HEK293 (cell line): ENCODE measurements at regions not wholly inside any gene's neighbourhood (a gene's known extent, or its start where the extent isn't known, plus 50 kb on each side); places are given as distances from the start of the nearest gene placed in this dataset.

ENCODE experiments used
- CTCF ChIA-PET: fragments of 350-600 bp; formaldehyde crosslinking; extraction: SDS; loops from one replicate; lab custom pipeline; 2021; ENCODE audit warnings: antibody characterized with exemption; lab: Yijun Ruan, JAX
- POLR2A ChIA-PET: fragments of 300-600 bp; formaldehyde crosslinking; extraction: SDS; loops from one replicate; lab custom pipeline; 2020; ENCODE audit warnings: antibody characterized with exemption, inconsistent platforms; lab: Yijun Ruan, JAX
- H3K27ac ChIP-seq: fragments of 200-500 bp; sonication (Bioruptor generic); 2 replicates; pipeline ENCODE4 v1.5.1; 2014; ENCODE audit warnings: low read depth, low read length, control low read depth, inconsistent platforms; ENCODE audit errors: extremely low read depth
- H3K36me3 ChIP-seq, 2 experiments: fragments of 200-500 bp in 1 of 2; sonication (Bioruptor generic) in 1 of 2; 1 replicate in 1 of 2; 2 replicates in 1 of 2; pipeline ENCODE4 v1.5.1; 2014 to 2017; ENCODE audit warnings: inconsistent platforms in 2 of 2, low read length in 2 of 2; ENCODE audit not compliant: control insufficient read depth in 2 of 2, insufficient read depth in 1 of 2
- H3K4me1 ChIP-seq: fragments of 200-500 bp; sonication (Bioruptor generic); 2 replicates; pipeline ENCODE4 v1.5.1; 2014; ENCODE audit warnings: mild to moderate bottlenecking, low read length, inconsistent platforms; ENCODE audit not compliant: control insufficient read depth, insufficient read depth
- H3K4me3 ChIP-seq: 2 replicates; pipeline ENCODE4 v1.5.1; 2011; ENCODE audit warnings: low read depth, mild to moderate bottlenecking, control low read depth, low read length, moderate library complexity
- H3K9me3 ChIP-seq: fragments of 200-500 bp; sonication (Bioruptor generic); 2 replicates; pipeline ENCODE4 v1.5.1; 2014; ENCODE audit warnings: low read depth, low read length, inconsistent platforms; ENCODE audit not compliant: control insufficient read depth, insufficient read depth
- AEBP2 ChIP-seq: fragments of 450-650 bp; formaldehyde crosslinking; IDR thresholded peaks from 2 replicates; pipeline ENCODE4 v1.5.1; 2016; ENCODE audit warnings: missing biosample characterization, missing genetic modification characterization, borderline replicate concordance
- FEZF1 ChIP-seq: fragments of 450-650 bp; formaldehyde crosslinking; IDR thresholded peaks from 2 replicates; pipeline ENCODE4 v1.5.1; 2016; ENCODE audit warnings: missing biosample characterization, missing genetic modification characterization
- REPIN1 ChIP-seq: fragments of 450-650 bp; formaldehyde crosslinking; IDR thresholded peaks from 2 replicates; pipeline ENCODE4 v1.5.1; 2017; ENCODE audit warnings: missing biosample characterization, missing genetic modification characterization, low read depth
- SETDB1 ChIP-seq: IDR thresholded peaks from one replicate; pipeline ENCODE4 v1.6.1; 2017; ENCODE audit warnings: mild to moderate bottlenecking, low read length, moderate library complexity, mixed read lengths; ENCODE audit not compliant: insufficient read length
- SP2 ChIP-seq: fragments of 450-650 bp; formaldehyde crosslinking; IDR thresholded peaks from 2 replicates; pipeline ENCODE4 v1.5.1; 2016; ENCODE audit warnings: missing biosample characterization, missing genetic modification characterization
- TRIM28 ChIP-seq: IDR thresholded peaks from 2 replicates; pipeline ENCODE4 v1.6.1; 2011; ENCODE audit warnings: low read length, control low read depth, borderline replicate concordance
- TSHZ1 ChIP-seq: fragments of 450-650 bp; formaldehyde crosslinking; IDR thresholded peaks from 2 replicates; pipeline ENCODE4 v1.5.1; 2016; ENCODE audit warnings: missing biosample characterization, missing genetic modification characterization, borderline replicate concordance
- WT1 ChIP-seq: fragments of 450-650 bp; formaldehyde crosslinking; IDR thresholded peaks from 2 replicates; pipeline ENCODE4 v1.5.1; 2016; ENCODE audit warnings: missing biosample characterization, missing genetic modification characterization
- ZBTB17 ChIP-seq: fragments of 450-650 bp; formaldehyde crosslinking; IDR thresholded peaks from 2 replicates; pipeline ENCODE4 v1.5.1; 2016; ENCODE audit warnings: missing biosample characterization, missing genetic modification characterization
- ZBTB48 ChIP-seq: fragments of 450-650 bp; formaldehyde crosslinking; IDR thresholded peaks from 2 replicates; pipeline ENCODE4 v1.5.1; 2016; ENCODE audit warnings: missing biosample characterization, missing genetic modification characterization
- ZNF133 ChIP-seq: fragments of 450-650 bp; formaldehyde crosslinking; IDR thresholded peaks from 2 replicates; pipeline ENCODE4 v1.5.1; 2016; ENCODE audit warnings: missing biosample characterization, missing genetic modification characterization
- ZNF16 ChIP-seq: fragments of 450-650 bp; formaldehyde crosslinking; IDR thresholded peaks from 2 replicates; pipeline ENCODE4 v1.5.1; 2016; ENCODE audit warnings: low read depth, missing biosample characterization, missing genetic modification characterization
- ZNF174 ChIP-seq: fragments of 450-650 bp; formaldehyde crosslinking; IDR thresholded peaks from 2 replicates; pipeline ENCODE4 v1.5.0; 2017; ENCODE audit warnings: missing biosample characterization, mild to moderate bottlenecking, missing genetic modification characterization
- ZNF239 ChIP-seq: fragments of 450-650 bp; formaldehyde crosslinking; IDR thresholded peaks from 2 replicates; pipeline ENCODE4 v1.5.1; 2016; ENCODE audit warnings: missing biosample characterization, missing genetic modification characterization
- ZNF394 ChIP-seq: fragments of 450-650 bp; formaldehyde crosslinking; IDR thresholded peaks from 2 replicates; pipeline ENCODE4 v1.5.1; 2016; ENCODE audit warnings: missing biosample characterization, missing genetic modification characterization, mild to moderate bottlenecking, moderate library complexity, borderline replicate concordance
- ZNF544 ChIP-seq: fragments of 450-650 bp; formaldehyde crosslinking; IDR thresholded peaks from 2 replicates; pipeline ENCODE4 v1.5.0; 2017; ENCODE audit warnings: missing biosample characterization, missing genetic modification characterization
- ZNF558 ChIP-seq: fragments of 450-650 bp; formaldehyde crosslinking; IDR thresholded peaks from 2 replicates; pipeline ENCODE4 v1.5.1; 2016; ENCODE audit warnings: missing biosample characterization, missing genetic modification characterization
- ZNF624 ChIP-seq: fragments of 450-650 bp; formaldehyde crosslinking; IDR thresholded peaks from 2 replicates; pipeline ENCODE4 v1.5.1; 2017; ENCODE audit warnings: missing biosample characterization, missing genetic modification characterization
- ZNF629 ChIP-seq: fragments of 450-650 bp; formaldehyde crosslinking; IDR thresholded peaks from 2 replicates; pipeline ENCODE4 v1.5.1; 2017; ENCODE audit warnings: missing biosample characterization, missing genetic modification characterization
- ZNF768 ChIP-seq: fragments of 450-650 bp; formaldehyde crosslinking; IDR thresholded peaks from 2 replicates; pipeline ENCODE4 v1.5.1; 2018; ENCODE audit warnings: missing biosample characterization, mild to moderate bottlenecking, missing genetic modification characterization
- TF ChIP-seq, protein P1 (sequence below): fragments of 450-650 bp; formaldehyde crosslinking; IDR thresholded peaks from 2 replicates; pipeline ENCODE4 v1.5.1; 2016; ENCODE audit warnings: missing biosample characterization, missing genetic modification characterization

DNA sequence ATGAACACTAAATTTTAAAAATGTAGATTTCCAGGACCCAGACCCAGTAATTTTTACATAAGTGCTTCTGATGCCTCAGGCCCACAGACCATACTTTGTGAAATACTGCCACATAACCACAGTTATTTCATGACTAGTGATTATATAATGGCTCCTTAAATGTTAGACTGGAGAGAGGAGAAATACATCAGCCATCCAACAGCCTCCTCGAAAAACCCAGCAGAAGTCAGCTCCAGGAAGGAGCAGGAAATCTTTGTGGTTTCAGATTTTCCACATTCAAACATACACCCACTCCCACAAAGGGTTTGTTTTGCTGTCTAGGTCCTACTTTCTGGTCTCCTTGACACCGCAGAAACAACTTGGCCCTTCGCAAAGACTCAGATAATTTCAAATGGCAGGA is 455.2 kb downstream of the DTWD2 start (continued):
- TF ChIP-seq TSHZ1 (tag by site-specific recombination) (no peak), AEBP2 (no peak), TRIM28 (no peak)
- TF ChIP-seq, protein P1, sequence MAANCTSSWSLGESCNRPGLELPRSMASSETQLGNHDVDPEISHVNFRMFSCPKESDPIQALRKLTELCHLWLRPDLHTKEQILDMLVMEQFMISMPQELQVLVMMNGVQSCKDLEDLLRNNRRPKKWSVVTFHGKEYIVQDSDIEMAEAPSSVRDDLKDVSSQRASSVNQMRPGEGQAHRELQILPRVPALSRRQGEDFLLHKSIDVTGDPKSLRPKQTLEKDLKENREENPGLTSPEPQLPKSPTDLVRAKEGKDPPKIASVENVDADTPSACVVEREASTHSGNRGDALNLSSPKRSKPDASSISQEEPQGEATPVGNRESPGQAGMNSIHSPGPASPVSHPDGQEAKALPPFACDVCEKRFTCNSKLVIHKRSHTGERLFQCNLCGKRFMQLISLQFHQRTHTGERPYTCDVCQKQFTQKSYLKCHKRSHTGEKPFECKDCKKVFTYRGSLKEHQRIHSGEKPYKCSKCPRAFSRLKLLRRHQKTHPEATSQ (tag by site-specific recombination): no peak

DNA sequence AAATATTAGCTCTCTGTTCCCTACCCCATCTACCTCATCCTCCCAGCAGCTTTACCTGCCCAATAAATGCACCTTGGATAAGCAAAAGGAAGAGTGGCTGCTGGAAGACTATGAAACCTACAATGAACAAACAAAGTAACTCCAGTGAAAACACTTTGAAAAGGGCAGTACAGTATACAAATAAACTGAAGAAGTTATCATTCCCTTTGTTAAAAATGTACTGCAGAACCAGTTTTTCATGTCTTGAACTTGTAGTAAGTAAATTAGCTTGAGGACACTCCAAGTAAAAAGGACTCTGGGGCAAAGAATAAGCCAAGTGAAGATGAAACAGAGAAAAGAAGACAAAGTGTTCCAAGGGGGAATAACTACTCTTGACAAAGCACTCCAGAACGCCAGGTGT is 457.1 kb downstream of the DTWD2 start:
- CTCF ChIA-PET: no interaction called here
- POLR2A ChIA-PET: no interaction called here
- H3K27ac ChIP-seq: no peak overlapping the region
- no peaks in the 10 kb centered on the region for H3K36me3 ChIP-seq
- no peaks in the 10 kb centered on the region for H3K9me3 ChIP-seq
- H3K4me1 ChIP-seq: no peaks in the 10 kb centered on the region
- TF ChIP-seq ZNF133 (tag by site-specific recombination): no peak
- no peak for TF ChIP-seq FEZF1
- TF ChIP-seq SETDB1: no peak
- no peak for TF ChIP-seq SP2 (tag by site-specific recombination)
- TF ChIP-seq ZNF544 (tag by site-specific recombination): no peak
- no peak for TF ChIP-seq ZBTB48 (tag by site-specific recombination)
- no peak for TF ChIP-seq ZNF174 (tag by site-specific recombination)
- TF ChIP-seq REPIN1 (tag by site-specific recombination): no peak
- no peak for TF ChIP-seq ZNF394 (tag by site-specific recombination)
- TF ChIP-seq ZNF624: no peak
- no peak for TF ChIP-seq WT1
- no peak for TF ChIP-seq ZNF558 (tag by site-specific recombination)
- no peak for TF ChIP-seq ZBTB17 (tag by site-specific recombination)
- no peak for TF ChIP-seq ZNF16
- TF ChIP-seq ZNF768 (tag by site-specific recombination): no peak
- TF ChIP-seq ZNF239 (tag by site-specific recombination): no peak
- no peak for TF ChIP-seq ZNF629 (tag by site-specific recombination)
- H3K4me3 ChIP-seq: no peak overlapping the region
